Stimulated activated naive CD4-positive, alpha-beta T cell (primary cell): ENCODE measurements at regions not wholly inside any gene's neighbourhood (a gene's known extent, or its start where the extent isn't known, plus 50 kb on each side); places are given as distances from the start of the nearest gene placed in this dataset.

Experiments used
- DNase-seq, 6 experiments: peaks; one replicate each; lab custom pipeline; 2025; lab: John Stamatoyannopoulos, UW

DNA sequence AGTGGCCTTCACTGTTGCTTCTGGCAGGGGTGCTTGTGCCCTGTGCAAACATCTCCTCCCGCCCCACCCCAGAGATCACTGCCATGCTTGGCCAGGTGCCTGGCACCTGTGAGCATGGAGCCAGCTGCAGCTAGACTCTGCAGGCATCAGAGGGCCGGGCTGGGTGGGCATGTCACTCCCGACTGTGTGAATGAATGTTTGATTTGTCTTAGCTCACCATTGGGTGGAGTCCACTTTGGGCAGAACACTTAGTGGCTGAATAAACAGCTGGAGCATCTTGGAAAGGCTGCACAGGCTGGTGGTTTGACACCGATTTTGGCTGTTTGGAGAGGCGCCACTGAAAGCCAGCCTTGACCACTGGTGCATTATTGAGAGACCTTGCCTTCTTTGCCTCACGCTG, 267.3 kb downstream of the DLEU7 start:
- DNase-seq, result no peak

DNA sequence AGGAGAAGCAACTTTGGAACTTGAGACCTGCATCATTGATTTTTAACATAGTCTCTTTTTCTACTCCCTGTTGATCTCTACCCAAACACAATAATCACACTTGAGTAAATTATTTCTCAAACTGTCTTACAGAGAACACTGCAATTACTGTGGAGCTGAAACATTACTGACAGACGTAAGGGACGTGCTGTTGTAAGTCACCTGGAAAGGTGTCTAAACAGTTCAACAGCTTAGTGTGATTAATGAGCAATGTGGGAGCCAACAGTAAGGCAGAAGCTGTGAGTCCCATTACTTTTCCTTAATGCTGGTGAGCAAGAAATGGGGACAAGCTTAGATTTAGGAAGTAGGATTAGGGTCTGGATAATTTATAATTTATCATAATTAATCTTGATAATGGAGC, 265.7 kb downstream of the DLEU7 start:
- DNase-seq, result no peak

DNA sequence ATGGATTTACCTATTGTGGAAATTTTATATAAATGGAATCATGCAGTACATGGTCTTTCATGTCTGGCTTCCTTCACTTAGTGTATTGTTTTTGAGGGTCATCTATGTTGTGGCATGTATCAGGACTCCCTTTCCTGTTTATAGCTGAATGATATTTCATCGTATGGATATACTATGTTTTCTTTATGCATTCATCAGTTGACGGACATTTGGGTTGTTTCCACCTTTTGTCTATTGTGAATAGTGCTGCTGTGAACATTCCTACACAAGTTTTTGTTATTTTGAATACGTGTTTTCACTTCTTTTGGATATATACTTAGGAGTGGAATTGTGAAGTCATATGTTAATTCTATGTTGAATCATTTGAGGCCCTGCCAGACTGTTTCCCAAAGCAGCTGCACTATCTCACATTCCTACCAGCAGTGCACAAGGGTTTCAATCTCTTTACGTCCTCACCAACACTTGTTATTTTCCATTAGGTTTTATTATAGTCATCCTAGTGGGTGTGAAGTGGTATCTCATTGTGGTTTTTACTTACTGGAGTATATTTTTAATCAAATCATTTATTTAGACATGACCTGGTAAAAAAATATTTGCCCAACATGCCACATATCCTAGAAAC, 262.7 kb downstream of the DLEU7 start:
- no peak for DNase-seq

GRCh38 chr13:50581586-50582196, 261.8 kb downstream of the DLEU7 start:
- DNase-seq, result no peak

DNA sequence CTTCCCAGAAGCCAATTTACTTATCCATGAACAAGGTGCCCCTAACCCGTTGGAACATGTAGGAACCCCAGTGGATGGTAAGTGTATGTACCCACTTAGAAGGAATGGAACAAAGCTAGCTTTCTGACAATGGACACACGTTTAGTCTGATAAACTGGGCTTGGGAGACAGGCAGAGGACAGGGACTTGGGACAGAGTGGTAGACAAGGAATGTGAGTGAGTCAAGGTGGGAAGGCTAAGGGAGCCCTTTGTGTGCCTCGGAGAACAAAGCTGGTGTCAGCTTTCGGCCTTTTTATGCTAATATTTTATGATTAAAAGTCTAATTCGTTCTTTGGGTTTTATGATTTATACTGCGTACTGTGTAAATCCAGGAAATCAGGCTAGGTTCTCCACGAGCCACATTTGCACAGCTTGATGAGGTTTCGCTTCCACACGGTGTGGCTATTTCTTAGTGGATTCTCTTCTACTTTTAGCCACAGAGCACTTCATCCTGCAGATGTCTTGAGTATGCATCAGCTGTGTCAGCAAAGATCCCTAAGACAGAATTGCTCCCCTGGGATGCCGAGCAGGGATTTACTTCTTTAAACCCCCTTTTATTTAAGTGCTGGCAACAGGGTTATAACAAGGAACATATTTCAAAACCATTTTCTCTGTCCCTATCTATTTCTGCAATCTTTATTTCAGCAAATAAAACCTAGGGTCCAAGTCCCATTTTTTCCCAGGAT, 258.5 kb downstream of the DLEU7 start:
- no peak for DNase-seq

DNA sequence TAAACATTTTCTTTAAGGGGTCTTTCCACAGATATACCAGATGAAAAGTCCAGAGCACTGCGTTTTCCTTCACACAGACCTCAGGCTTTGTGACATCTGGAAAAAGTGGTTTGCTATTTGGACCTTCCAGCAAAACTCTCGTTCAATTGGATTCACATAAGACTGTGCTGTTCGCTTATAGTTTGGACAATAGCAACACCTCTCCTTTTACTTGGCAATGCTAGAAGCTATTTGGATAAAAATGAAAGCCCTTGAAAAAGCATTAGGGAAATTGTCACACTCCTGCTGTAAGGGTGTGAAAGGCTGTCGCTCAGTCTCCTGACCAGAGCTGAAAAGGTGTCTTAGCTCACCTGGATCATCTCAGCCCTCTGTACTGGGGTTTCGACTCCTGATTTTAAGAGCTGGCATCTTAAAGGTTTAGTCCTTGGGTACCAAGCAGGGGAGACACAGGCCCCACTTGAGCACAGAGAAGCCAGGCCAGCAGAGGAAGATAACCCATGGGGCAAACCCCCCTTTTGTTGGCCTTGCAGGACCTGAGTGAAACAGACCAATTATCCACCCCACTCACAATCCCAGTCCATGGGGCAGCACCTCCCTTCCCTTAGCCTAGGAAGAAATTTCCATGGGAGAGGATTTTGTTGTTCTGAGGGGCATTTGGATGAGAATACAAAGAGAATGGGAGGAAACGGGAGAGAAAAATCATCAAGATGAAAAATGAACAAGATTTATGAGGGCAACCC, 257.6 kb downstream of the DLEU7 start:
- no peak for DNase-seq

- no peak for DNase-seq
These were observed 256.9 kb downstream of the DLEU7 start for GRCh38 chr13:50586414-50587083.

GRCh38 chr13:50587115-50587514, 256.4 kb downstream of the DLEU7 start:
- no peak for DNase-seq

DNA sequence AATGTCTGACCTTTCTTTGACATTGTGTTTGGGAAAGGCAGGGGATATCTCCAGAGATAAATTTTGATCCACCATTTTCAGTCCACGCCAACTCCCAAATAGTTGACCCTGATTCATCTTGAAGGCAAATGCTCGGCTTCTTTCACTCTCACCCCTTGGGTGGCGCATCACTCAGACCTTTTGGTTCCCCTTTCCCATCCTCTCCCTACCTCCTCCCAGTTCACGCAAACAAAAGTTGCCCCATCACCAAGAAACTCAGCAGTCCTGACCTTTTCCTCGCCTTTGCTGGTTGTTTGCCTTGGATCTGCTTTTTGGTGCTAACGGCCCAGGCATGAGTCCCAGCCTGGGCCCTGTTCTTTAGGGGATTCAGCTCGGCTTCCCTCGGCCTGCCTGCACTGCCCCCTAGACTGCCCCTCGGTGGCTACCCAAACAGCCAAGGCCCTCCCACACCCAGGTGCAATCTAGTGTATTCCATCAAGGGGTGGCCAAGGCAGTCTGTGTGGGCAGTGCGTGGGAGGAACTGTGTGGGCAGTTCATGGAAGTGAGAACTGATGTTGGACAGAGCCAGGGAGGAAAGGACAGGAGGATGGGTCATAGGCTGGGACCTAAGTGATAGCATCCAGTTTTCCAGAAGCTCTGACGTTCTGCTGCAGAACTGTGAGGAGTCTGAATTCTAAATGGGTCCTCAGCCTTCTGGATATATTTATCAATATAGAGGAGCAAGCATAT, 255.7 kb downstream of the DLEU7 start:
- no peak for DNase-seq

DNA sequence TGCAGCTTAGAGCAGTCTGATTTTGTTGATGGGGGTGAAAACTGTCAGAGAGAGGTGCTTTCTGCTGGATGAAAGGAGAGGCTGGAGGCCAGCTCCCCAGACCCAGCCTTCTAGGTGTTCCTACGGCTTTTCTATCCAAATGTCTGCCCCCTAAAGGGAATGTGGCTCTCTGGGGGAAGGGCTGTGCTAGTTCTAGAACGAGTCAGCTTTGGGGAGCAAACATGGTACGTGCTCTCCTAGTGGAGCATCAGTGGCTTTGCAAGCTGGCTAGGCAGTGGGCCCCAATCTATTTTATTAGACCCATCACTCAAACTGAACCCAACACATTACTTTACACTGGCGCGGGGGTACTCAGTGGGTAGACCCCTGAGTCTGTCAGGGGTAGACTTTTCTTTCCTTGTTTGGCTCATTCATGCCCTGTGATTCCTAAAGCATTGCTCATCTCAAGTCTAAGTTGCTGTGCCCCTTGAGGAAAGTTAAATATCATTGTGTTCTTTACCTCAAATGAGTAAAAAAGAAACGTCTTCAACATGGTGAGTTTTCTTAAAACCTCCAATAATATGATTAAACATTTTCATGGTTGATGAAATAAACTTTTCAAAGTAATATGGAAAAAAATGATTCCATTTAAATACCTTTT, 254.9 kb downstream of the DLEU7 start:
- no peak for DNase-seq

DNA sequence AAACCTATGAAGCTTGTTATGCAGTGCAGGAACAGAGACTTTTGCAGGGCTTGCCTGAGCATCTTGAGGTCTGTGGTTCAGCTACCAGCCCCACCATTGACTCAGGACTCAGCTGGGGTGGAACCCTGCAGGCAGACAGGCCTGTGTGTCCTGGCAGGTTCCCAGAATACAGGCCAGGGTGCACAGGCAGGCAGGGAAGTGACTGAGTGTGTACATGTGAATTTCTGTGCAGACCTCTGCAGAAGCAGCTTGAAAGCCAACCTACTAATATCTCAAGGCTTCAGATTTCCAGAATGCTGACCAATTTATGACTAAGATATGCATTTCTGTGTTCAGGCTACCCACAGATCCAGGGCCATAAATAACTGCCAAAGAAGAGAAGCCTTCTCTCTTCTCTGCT, 254.4 kb downstream of the DLEU7 start:
- DNase-seq, result no peak

DNA sequence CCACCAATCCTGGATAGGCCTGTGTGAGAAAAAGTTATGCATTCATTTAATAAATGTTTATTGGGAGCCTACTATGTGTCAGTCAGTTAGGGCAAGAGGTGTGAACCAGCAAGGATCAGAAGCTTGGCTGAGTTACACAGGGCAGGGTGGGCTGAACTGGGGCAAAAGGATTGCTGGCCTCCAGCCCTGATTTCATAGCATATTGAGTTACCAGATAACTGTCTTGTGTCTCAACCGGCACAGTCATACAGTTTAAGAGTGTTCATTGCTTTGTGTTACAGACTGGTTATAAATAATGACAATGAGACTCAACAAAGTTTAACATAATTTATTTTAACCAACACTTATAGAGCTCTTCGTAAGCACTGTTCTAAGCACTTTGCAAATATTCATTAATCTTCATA, 253.8 kb downstream of the DLEU7 start:
- DNase-seq, result no peak

GRCh38 chr13:50592412-50593155, 250.9 kb downstream of the DLEU7 start:
- DNase-seq, result no peak

- DNase-seq, result peak in 1 of 6 experiments; percentile 19
These were observed 250.3 kb downstream of the DLEU7 start for GRCh38 chr13:50593207-50593606.

DNA sequence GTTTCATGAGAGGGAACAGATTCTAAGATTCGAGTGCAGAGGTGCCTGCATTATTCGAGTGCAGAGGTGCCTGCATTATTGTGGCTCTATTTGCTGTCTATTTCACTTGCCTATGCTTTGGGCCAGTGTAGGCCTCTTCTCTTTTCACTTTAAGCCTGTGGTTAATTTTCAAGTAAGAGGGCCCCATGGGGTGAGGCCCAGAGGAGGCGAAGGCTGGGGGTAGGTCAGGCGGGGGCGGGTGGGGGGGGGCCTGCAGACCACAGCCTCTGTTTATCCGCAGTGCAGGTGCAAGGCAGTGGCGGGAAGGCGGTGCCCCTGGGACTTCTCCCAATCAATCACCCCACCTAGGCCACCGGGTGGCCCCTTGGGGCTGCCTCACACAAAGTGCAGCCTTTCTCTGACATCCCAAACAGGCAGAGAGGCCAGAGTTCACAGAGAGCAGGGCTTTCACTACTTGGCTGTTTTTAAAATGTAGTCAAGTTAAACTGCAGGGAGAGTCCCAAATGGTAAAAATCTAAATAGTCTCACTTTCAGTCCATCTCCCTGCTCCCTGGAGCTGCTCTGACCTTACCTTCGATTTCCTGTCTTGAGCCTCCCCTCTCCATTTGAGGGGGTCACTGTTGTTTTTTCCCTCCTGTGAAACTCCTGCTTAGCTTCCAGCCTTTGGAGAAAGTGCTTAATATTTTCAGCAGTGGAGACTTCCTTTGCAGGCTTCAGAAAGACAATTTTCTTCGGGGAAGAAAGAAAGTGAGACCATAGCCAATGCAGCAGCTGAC, 249.0 kb downstream of the DLEU7 start:
- DNase-seq, result peak in 1 of 6 experiments; percentile 18

DNA sequence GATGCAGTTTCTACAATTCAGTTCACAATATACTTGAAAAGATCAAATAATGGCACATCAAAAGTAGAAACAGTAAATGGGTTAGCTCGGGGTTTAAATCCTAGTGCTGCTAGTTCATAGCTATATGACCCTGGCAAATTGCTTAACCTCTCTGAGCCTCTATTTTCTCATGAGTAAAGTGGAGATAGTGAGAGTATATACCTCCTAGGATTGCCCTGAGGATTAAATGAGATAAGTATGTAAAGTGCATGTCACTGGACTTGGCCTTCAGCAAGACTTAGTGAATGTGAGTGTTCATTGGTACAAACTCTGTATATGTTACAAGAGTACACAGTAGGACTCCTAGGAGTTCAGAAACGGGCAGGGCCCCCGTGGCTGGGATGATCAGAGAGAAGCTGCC, 248.3 kb downstream of the DLEU7 start:
- DNase-seq, result no peak

GRCh38 chr13:50596156-50596555, 247.3 kb downstream of the DLEU7 start:
- DNase-seq, result no peak

DNA sequence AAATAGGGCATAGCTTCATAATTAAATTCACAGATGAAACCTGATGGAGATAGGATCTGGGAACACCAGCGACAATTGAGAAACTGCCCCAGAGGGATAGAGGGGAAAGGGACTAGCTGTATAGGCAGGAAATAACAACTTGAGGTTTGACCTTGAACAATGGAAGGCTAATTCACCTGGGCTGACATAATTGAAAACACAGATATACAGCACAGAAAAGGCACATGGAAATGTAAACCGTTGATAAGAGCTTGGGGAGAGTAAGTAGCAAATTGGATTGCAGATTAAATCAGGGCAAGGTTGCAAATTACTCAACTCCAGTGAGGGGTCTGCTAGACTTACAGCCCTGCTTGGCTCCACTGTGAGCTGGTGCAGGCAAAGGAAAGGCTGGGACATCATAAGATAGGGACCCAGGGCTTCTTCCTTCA, 246.7 kb downstream of the DLEU7 start:
- DNase-seq, result no peak

GRCh38 chr13:50598338-50598737, 245.2 kb downstream of the DLEU7 start:
- no peak for DNase-seq
